Endodermal cell (in vitro differentiated cells): ENCODE measurements at regions not wholly inside any gene's neighbourhood (a gene's known extent, or its start where the extent isn't known, plus 50 kb on each side); places are given as distances from the start of the nearest gene placed in this dataset.

Source experiments
- DNase-seq: peaks from one replicate; pipeline ENCODE4 v3.0.0-alpha.2; 2017
- H3K27ac ChIP-seq: 2 replicates; pipeline ENCODE4 v1.5.1; 2013; ENCODE audit warnings: mild to moderate bottlenecking, low read depth, low read length, moderate library complexity
- H3K27me3 ChIP-seq: 2 replicates; pipeline ENCODE4 v1.6.1; 2013; ENCODE audit warnings: mild to moderate bottlenecking, low read length, moderate library complexity; ENCODE audit not compliant: insufficient read depth, control insufficient read depth, poor library complexity, severe bottlenecking
- H3K36me3 ChIP-seq: 2 replicates; pipeline ENCODE4 v1.7.0; 2013; ENCODE audit warnings: mild to moderate bottlenecking, low read length, moderate library complexity; ENCODE audit not compliant: control insufficient read depth, insufficient read depth
- H3K4me1 ChIP-seq: one replicate; pipeline ENCODE4 v1.7.0; 2013; ENCODE audit warnings: low read length; ENCODE audit not compliant: control insufficient read depth, insufficient read depth
- H3K4me3 ChIP-seq: 2 replicates; pipeline ENCODE4 v1.5.1; 2013; ENCODE audit warnings: mild to moderate bottlenecking, low read length, moderate library complexity
- H3K9ac ChIP-seq: 2 replicates; pipeline ENCODE4 v1.6.1; 2013; ENCODE audit warnings: mild to moderate bottlenecking, low read length, moderate library complexity; ENCODE audit not compliant: poor library complexity, severe bottlenecking; ENCODE audit errors: extremely low read depth
- H3K9me3 ChIP-seq: 2 replicates; pipeline ENCODE4 v1.6.1; 2013; ENCODE audit warnings: mild to moderate bottlenecking, low read length, moderate library complexity; ENCODE audit not compliant: control insufficient read depth
- H3K27ac Mint-ChIP-seq: 2 replicates; pipeline ENCODE4 v1.8.0; 2020; ENCODE audit warnings: mixed read lengths
- H3K27me3 Mint-ChIP-seq: 2 replicates; pipeline ENCODE4 v1.8.0; 2021; ENCODE audit warnings: mild to moderate bottlenecking, mixed read lengths; ENCODE audit not compliant: insufficient read depth
- H3K36me3 Mint-ChIP-seq: 2 replicates; pipeline ENCODE4 v1.8.0; 2020; ENCODE audit warnings: low read depth, mixed read lengths
- H3K4me1 Mint-ChIP-seq: 2 replicates; pipeline ENCODE4 v1.8.0; 2020; ENCODE audit warnings: mixed read lengths
- H3K4me3 Mint-ChIP-seq: 2 replicates; pipeline ENCODE4 v1.8.0; 2020; ENCODE audit warnings: mild to moderate bottlenecking, moderate library complexity, mixed read lengths
- H3K9me3 Mint-ChIP-seq: 2 replicates; pipeline ENCODE4 v1.8.0; 2020; ENCODE audit warnings: mild to moderate bottlenecking, mixed read lengths
- WGBS, 2 experiments: methylation state at CpG; one replicate each; pipeline versions ENCODE4 v1.1.5 to v1.1.7; 2013; ENCODE audit warnings: missing lambda C conversion rate in 2 of 2, mixed read lengths in 1 of 2; ENCODE audit not compliant: insufficient coverage in 1 of 2, insufficient read length in 1 of 2; 5-methylcytosine and 5-hydroxymethylcytosine counted together
- TF ChIP-seq, protein P1 (sequence below): fragments of 200-600 bp; sonication (generic); conservative IDR thresholded peaks from 2 replicates; pipeline ENCODE4 v1.5.0; 2021; ENCODE audit warnings: antibody characterized with exemption, mild to moderate bottlenecking

DNA sequence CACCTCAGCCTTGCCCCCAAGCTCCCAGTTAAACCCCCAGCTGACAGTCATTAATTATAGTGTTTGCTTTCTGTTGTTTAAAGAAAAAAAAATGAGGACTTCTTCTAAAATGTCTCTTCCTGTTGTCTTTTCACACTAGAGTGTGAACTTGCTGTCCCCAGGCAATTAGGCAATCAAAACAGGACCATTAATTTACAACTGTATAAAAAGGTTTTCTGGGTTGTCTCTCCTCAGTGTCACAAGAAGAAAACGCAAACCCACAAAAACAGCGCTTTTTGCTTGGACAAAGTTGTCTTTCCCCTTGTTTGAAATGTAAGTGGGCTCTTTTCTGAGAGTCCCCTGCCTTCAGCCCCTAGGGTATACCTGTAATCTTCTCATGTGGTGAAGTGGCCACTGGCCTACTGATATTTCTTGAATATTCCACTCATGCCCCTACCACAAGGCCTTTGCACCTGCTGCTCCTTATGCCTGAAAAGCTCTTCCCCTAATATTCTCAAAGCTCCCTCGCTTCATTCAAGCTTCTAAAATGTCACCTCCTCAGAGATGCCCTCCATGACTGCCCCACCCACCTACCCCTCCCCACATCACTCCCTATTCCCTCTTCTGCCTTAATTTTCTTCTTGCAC, 158.9 kb upstream of the PWP1 start:
- WGBS, 2 experiments: 97 to 100% methylated on average over 2 to 3 of the region's 3 CpGs

GRCh38 chr12:107528731-107529365, 156.8 kb upstream of the PWP1 start:
- no peak overlapping the region for H3K27ac ChIP-seq
- H3K4me3 Mint-ChIP-seq: no peak overlapping the region
- no peaks in the 10 kb centered on the region for H3K36me3 Mint-ChIP-seq
- no peak overlapping the region for H3K27ac Mint-ChIP-seq
- no peaks in the 10 kb centered on the region for H3K9me3 ChIP-seq
- TF ChIP-seq, protein P1, sequence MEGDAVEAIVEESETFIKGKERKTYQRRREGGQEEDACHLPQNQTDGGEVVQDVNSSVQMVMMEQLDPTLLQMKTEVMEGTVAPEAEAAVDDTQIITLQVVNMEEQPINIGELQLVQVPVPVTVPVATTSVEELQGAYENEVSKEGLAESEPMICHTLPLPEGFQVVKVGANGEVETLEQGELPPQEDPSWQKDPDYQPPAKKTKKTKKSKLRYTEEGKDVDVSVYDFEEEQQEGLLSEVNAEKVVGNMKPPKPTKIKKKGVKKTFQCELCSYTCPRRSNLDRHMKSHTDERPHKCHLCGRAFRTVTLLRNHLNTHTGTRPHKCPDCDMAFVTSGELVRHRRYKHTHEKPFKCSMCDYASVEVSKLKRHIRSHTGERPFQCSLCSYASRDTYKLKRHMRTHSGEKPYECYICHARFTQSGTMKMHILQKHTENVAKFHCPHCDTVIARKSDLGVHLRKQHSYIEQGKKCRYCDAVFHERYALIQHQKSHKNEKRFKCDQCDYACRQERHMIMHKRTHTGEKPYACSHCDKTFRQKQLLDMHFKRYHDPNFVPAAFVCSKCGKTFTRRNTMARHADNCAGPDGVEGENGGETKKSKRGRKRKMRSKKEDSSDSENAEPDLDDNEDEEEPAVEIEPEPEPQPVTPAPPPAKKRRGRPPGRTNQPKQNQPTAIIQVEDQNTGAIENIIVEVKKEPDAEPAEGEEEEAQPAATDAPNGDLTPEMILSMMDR: no peak
- H3K4me1 ChIP-seq: no peaks in the 10 kb centered on the region
- 95% methylated on average over 7 of the region's 7 CpGs for WGBS, 2 experiments
- peaks cover 6% of the 10 kb centered on the region for H3K4me1 Mint-ChIP-seq
- H3K27me3 Mint-ChIP-seq: no peaks in the 10 kb centered on the region
- H3K9ac ChIP-seq: no peak overlapping the region
- H3K36me3 ChIP-seq: no peaks in the 10 kb centered on the region
- no peaks in the 10 kb centered on the region for H3K27me3 ChIP-seq
- no peak for DNase-seq
- H3K9me3 Mint-ChIP-seq: no peaks in the 10 kb centered on the region
- H3K4me3 ChIP-seq: no peak overlapping the region

More for the DNA sequence above, 158.9 kb upstream of the PWP1 start:
- Mint-ChIP-seq H3K9me3 (no peaks in the 10 kb centered on the region), H3K4me3 (no peak overlapping the region), H3K36me3 (no peaks in the 10 kb centered on the region), H3K4me1 (peaks cover 6% of the 10 kb centered on the region), H3K27ac (no peak overlapping the region), H3K27me3 (no peaks in the 10 kb centered on the region)
- no peak overlapping the region for H3K27ac ChIP-seq
- no peak overlapping the region for H3K9ac ChIP-seq
- H3K36me3 ChIP-seq: no peaks in the 10 kb centered on the region
- peak; percentile 24 for DNase-seq
- peaks cover 3% of the 10 kb centered on the region for H3K9me3 ChIP-seq
- H3K4me3 ChIP-seq: no peak overlapping the region
- no peaks in the 10 kb centered on the region for H3K4me1 ChIP-seq
- H3K27me3 ChIP-seq: no peaks in the 10 kb centered on the region
- TF ChIP-seq, protein P1: no peak

GRCh38 chr12:107529991-107530390, 155.6 kb upstream of the PWP1 start:
- WGBS, 2 experiments: 88 to 100% methylated on average over 2 to 3 of the region's 3 CpGs
- H3K36me3 Mint-ChIP-seq: no peaks in the 10 kb centered on the region
- Histone ChIP-seq H3K27me3 (no peaks in the 10 kb centered on the region), H3K4me3 (no peak overlapping the region), H3K9ac (no peak overlapping the region), H3K9me3 (no peaks in the 10 kb centered on the region), H3K4me1 (no peaks in the 10 kb centered on the region), H3K36me3 (no peaks in the 10 kb centered on the region), H3K27ac (no peak overlapping the region)
- peaks cover 5% of the 10 kb centered on the region for H3K9me3 Mint-ChIP-seq
- H3K27ac Mint-ChIP-seq: no peak overlapping the region
- TF ChIP-seq, protein P1: no peak
- no peaks in the 10 kb centered on the region for H3K4me1 Mint-ChIP-seq
- H3K27me3 Mint-ChIP-seq: no peaks in the 10 kb centered on the region
- no peak overlapping the region for H3K4me3 Mint-ChIP-seq
- no peak for DNase-seq
